Gastroesophageal sphincter (tissue), 3 donors: ENCODE measurements at regions not wholly inside any gene's neighbourhood (a gene's known extent, or its start where the extent isn't known, plus 50 kb on each side); places are given as distances from the start of the nearest gene placed in this dataset.

Source experiments
- EP300 ChIP-seq: sonication (generic); formaldehyde crosslinking; IDR thresholded peaks from one replicate; pipeline ENCODE4 v1.6.1; 2017; ENCODE audit warnings: antibody characterized with exemption, mild to moderate bottlenecking
- POLR2A ChIP-seq, 2 donors: fragments of 450-650 bp; IDR thresholded peaks; one replicate each; pipeline ENCODE4 v1.6.1; 2017; ENCODE audit warnings: antibody characterized with exemption in 2 of 2, mild to moderate bottlenecking in 2 of 2, moderate library complexity in 1 of 2
- POLR2AphosphoS5 ChIP-seq: sonication (generic); formaldehyde crosslinking; IDR thresholded peaks from one replicate; pipeline ENCODE4 v1.6.1; 2017; ENCODE audit warnings: antibody characterized with exemption
- TF ChIP-seq, protein P1 (sequence below), 4 experiments: fragments of 200-600 bp in 2 of 4; fragments of 450-650 bp in 2 of 4; sonication (generic) in 1 of 4; IDR thresholded peaks; one replicate each; pipeline ENCODE4 v1.5.1; 2017 to 2019; ENCODE audit warnings: antibody characterized with exemption in 4 of 4, mild to moderate bottlenecking in 2 of 4, moderate library complexity in 2 of 4

DNA sequence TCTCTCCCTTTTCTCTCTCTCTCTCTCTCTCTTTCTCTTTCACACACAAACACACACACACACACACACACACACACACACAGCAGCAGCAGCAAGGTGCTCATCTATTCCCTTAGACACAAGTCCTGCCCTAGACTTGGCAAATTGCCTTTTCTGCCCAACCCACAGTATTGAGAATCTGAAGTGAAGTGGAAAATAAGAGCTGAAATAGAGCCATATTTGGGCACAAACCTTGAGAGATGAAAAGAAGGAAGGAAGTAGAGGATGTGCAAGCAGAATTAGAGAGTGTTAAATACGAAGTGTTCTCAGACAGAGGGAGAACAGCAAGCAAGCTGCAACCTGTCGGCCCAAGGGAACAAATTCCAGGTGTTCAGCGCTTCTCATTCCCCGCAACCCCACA, 557.5 kb upstream of the NOX3 start:
- TF ChIP-seq, protein P1, sequence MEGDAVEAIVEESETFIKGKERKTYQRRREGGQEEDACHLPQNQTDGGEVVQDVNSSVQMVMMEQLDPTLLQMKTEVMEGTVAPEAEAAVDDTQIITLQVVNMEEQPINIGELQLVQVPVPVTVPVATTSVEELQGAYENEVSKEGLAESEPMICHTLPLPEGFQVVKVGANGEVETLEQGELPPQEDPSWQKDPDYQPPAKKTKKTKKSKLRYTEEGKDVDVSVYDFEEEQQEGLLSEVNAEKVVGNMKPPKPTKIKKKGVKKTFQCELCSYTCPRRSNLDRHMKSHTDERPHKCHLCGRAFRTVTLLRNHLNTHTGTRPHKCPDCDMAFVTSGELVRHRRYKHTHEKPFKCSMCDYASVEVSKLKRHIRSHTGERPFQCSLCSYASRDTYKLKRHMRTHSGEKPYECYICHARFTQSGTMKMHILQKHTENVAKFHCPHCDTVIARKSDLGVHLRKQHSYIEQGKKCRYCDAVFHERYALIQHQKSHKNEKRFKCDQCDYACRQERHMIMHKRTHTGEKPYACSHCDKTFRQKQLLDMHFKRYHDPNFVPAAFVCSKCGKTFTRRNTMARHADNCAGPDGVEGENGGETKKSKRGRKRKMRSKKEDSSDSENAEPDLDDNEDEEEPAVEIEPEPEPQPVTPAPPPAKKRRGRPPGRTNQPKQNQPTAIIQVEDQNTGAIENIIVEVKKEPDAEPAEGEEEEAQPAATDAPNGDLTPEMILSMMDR (IDR thresholded peaks at IDR 0.05), result no peak
- TF ChIP-seq POLR2A (IDR thresholded peaks at IDR 0.05) (no peak), POLR2AphosphoS5 (no peak), EP300 (no peak)
